K562 (cell line): ENCODE measurements at regions not wholly inside any gene's neighbourhood (a gene's known extent, or its start where the extent isn't known, plus 50 kb on each side); places are given as distances from the start of the nearest gene placed in this dataset.

Source experiments
- ATAC-seq: fragments of 200-7000 bp; cut with Tn5 transposase; 3 replicates; pipeline ENCODE4 v1.9.1; 2020; ENCODE audit warnings: moderate library complexity
- BruUV-seq: library from RNA; stranded (reverse); fragments of 400-500 nt; replicated peaks from 2 replicates; lab custom pipeline; 2021; lab: Mats Ljungman, UMichigan
- CTCF ChIA-PET: fragments of 300-600 bp; formaldehyde crosslinking; extraction: SDS; loops from one replicate; lab custom pipeline; 2021; ENCODE audit warnings: low intra/inter-chr PET ratio; lab: Yijun Ruan, JAX
- POLR2A ChIA-PET: fragments of 300-600, 350-650 bp; sonication (Branson Sonifier 250); formaldehyde crosslinking; extraction: SDS; loops from one replicate; lab custom pipeline; 2021; ENCODE audit warnings: antibody characterized with exemption, inconsistent platforms; lab: Yijun Ruan, JAX
- DNase-seq, 4 experiments: peaks; one replicate each; pipeline versions ENCODE4 v3.0.0 to v3.0.0-alpha.2; 2011 to 2018; ENCODE audit warnings: low spot score in 3 of 4, mixed read lengths in 3 of 4; ENCODE audit errors: extremely low read depth in 1 of 4
- FAIRE-seq: peaks from 2 replicates; lab custom pipeline; 2011; peaks lifted over from hg19 to GRCh38; lab: Jason Lieb, UNC
- H2AFZ ChIP-seq: 2 replicates; pipeline ENCODE4 v1.6.0; 2011; ENCODE audit warnings: low read depth, low read length, control low read depth, inconsistent platforms
- H3K27ac ChIP-seq: fragments of 200-600 bp; 3 replicates; pipeline ENCODE4 v1.8.0; 2011; ENCODE audit warnings: low read depth, mild to moderate bottlenecking, control low read depth, inconsistent platforms, low read length, moderate library complexity, mixed read lengths; ENCODE audit errors: extremely low read depth
- H3K27me3 ChIP-seq, 2 experiments: fragments of 300-600 bp in 1 of 2; 2 replicates in 1 of 2; 3 replicates in 1 of 2; pipeline versions ENCODE4 v1.6.0 to v1.8.0; 2011; ENCODE audit warnings: inconsistent platforms in 2 of 2, low read length in 2 of 2, mild to moderate bottlenecking in 1 of 2, mixed read lengths in 1 of 2, moderate library complexity in 1 of 2; ENCODE audit not compliant: control insufficient read depth in 2 of 2, insufficient read depth in 2 of 2
- H3K36me3 ChIP-seq: fragments of 300-600 bp; 3 replicates; pipeline ENCODE4 v1.8.0; 2011; ENCODE audit warnings: mild to moderate bottlenecking, low read length, inconsistent platforms; ENCODE audit not compliant: control insufficient read depth, insufficient read depth
- H3K4me1 ChIP-seq, 2 experiments: fragments of 200-600 bp in 1 of 2; replicated peaks in 1 of 2; 2 replicates in 1 of 2; 3 replicates in 1 of 2; pipeline versions ENCODE4 v1.5.1 to v1.8.0; 2011; ENCODE audit warnings: inconsistent platforms in 2 of 2, low read length in 2 of 2, mild to moderate bottlenecking in 1 of 2, mixed read lengths in 1 of 2, moderate library complexity in 1 of 2; ENCODE audit not compliant: control insufficient read depth in 2 of 2, insufficient read depth in 2 of 2
- H3K4me2 ChIP-seq: 2 replicates; pipeline ENCODE4 v1.6.1; 2011; ENCODE audit warnings: low read length, control low read depth, inconsistent platforms, mixed read lengths; ENCODE audit not compliant: insufficient read depth
- H3K4me3 ChIP-seq: fragments of 200-600 bp; sonication (generic), shearing (Covaris generic); 2 replicates; pipeline ENCODE4 v1.5.1; 2016; ENCODE audit warnings: control low read depth, inconsistent platforms
- H3K79me2 ChIP-seq: fragments of 200-600 bp; 3 replicates; pipeline ENCODE4 v1.8.0; 2011; ENCODE audit warnings: low read length, inconsistent platforms; ENCODE audit not compliant: control insufficient read depth, insufficient read depth
- H3K9ac ChIP-seq, 2 experiments: 2 replicates each; pipeline versions ENCODE4 v1.6.0 to v1.6.1; 2011; ENCODE audit warnings: low read depth in 2 of 2, low read length in 2 of 2, control low read depth in 1 of 2, inconsistent platforms in 1 of 2, mild to moderate bottlenecking in 1 of 2, mixed read lengths in 1 of 2; ENCODE audit not compliant: insufficient read depth in 1 of 2
- H3K9me1 ChIP-seq: one replicate; pipeline ENCODE4 v1.6.0; 2011; ENCODE audit warnings: inconsistent platforms, mild to moderate bottlenecking, low read length, moderate library complexity; ENCODE audit not compliant: control insufficient read depth, insufficient read depth
- H3K9me3 ChIP-seq: replicated peaks from 2 replicates; pipeline ENCODE4 v1.5.1; 2011; ENCODE audit warnings: low read depth, low read length, inconsistent platforms; ENCODE audit not compliant: control insufficient read depth, insufficient read depth
- H4K20me1 ChIP-seq: replicated peaks from 2 replicates; pipeline ENCODE4 v1.6.1; 2011; ENCODE audit warnings: low read length, inconsistent platforms, mixed read lengths; ENCODE audit not compliant: control insufficient read depth, insufficient read depth
- HOMEZ ChIP-seq: fragments of 250-450 bp; sonication (Bioruptor Pico); IDR thresholded peaks from 2 replicates; pipeline ENCODE4 v1.4.0; 2020; ENCODE audit warnings: mild to moderate bottlenecking, moderate library complexity
- SPI1 ChIP-seq: IDR thresholded peaks from 2 replicates; pipeline ENCODE4 v1.6.1; 2011; ENCODE audit warnings: low read depth, low read length, control low read depth, borderline replicate concordance
- TAF9B ChIP-seq: fragments of 450-650 bp; IDR thresholded peaks from 2 replicates; pipeline ENCODE4 v1.6.1; 2018; ENCODE audit warnings: mild to moderate bottlenecking; ENCODE audit not compliant: partially characterized antibody
- WGBS: fragments of 100-300 bp; shearing (Covaris generic); methylation state at CpG from one replicate; pipeline ENCODE4 v1.1.6; 2016; ENCODE audit warnings: low coverage, mixed read lengths; ENCODE audit not compliant: insufficient coverage; ENCODE audit errors: missing lambda C conversion rate; 5-methylcytosine and 5-hydroxymethylcytosine counted together
- in situ Hi-C: fragments of 300-500 bp; cut with MboI; formaldehyde crosslinking; loops from 4 replicates; pipeline ENCODE4 v1.15.0; 2018; ENCODE audit warnings: inconsistent platforms, mixed read lengths
- intact Hi-C: fragments of 100-400 bp; cut with micrococcal nuclease; formaldehyde crosslinking; loops from 2 replicates; pipeline ENCODE4 v1.14.2; 2022
- TF ChIP-seq, protein P1 (sequence below): fragments of 250-450 bp; sonication (Bioruptor Pico); IDR thresholded peaks from 2 replicates; pipeline ENCODE4 v1.5.0; 2020; ENCODE audit warnings: mild to moderate bottlenecking, borderline replicate concordance

- no TSS peak for BruUV-seq
- H3K9me3 ChIP-seq = no peaks in the 10 kb centered on the region
- no peak for DNase-seq
- H3K27ac ChIP-seq = no peak overlapping the region
- no peaks in the 10 kb centered on the region for H3K4me1 ChIP-seq
- CTCF ChIA-PET = no interaction called here
- 0% methylated on average over 1 of the region's 1 CpG for WGBS
- no peak for ATAC-seq
- no peaks in the 10 kb centered on the region for H3K27me3 ChIP-seq
- FAIRE-seq = no peak
- TF ChIP-seq TAF9B (no peak), SPI1 (peak; percentile 77; the same call in 1 of the 2 replicates), HOMEZ (CRISPR knock-in tag) (no peak)
- TF ChIP-seq, protein P1, sequence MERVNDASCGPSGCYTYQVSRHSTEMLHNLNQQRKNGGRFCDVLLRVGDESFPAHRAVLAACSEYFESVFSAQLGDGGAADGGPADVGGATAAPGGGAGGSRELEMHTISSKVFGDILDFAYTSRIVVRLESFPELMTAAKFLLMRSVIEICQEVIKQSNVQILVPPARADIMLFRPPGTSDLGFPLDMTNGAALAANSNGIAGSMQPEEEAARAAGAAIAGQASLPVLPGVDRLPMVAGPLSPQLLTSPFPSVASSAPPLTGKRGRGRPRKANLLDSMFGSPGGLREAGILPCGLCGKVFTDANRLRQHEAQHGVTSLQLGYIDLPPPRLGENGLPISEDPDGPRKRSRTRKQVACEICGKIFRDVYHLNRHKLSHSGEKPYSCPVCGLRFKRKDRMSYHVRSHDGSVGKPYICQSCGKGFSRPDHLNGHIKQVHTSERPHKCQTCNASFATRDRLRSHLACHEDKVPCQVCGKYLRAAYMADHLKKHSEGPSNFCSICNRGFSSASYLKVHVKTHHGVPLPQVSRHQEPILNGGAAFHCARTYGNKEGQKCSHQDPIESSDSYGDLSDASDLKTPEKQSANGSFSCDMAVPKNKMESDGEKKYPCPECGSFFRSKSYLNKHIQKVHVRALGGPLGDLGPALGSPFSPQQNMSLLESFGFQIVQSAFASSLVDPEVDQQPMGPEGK = no peak
- H2AFZ ChIP-seq = no peak overlapping the region
- no peaks in the 10 kb centered on the region for H3K9me1 ChIP-seq
- in situ Hi-C loops (no loop called here), intact Hi-C loops (no loop called here)
- H3K4me3 ChIP-seq = no peak overlapping the region
- no peaks in the 10 kb centered on the region for H3K36me3 ChIP-seq
- H4K20me1 ChIP-seq = no peaks in the 10 kb centered on the region
- no peak overlapping the region for H3K4me2 ChIP-seq
- POLR2A ChIA-PET = no interaction called here
- H3K79me2 ChIP-seq = no peaks in the 10 kb centered on the region
- H3K9ac ChIP-seq = no peak overlapping the region
Observed at GRCh38 chr2:114111329-114111728, 221.4 kb downstream of the ACTR3 start.
